ENCODE measurements at regions not wholly inside any gene's neighbourhood (a gene's known extent, or its start where the extent isn't known, plus 50 kb on each side); places are given as distances from the start of the nearest gene placed in this dataset.

- no peak for DNase-seq
Observed at GRCh38 chr3:963255-963654, 129.6 kb upstream of the CNTN6 start.

- no peak for DNase-seq
Observed at GRCh38 chr3:963755-964154, 129.1 kb upstream of the CNTN6 start.

GRCh38 chr3:965826-966225 is 127.0 kb upstream of the CNTN6 start:
- DNase-seq, result no peak

- DNase-seq, result no peak
Observed at GRCh38 chr3:966341-966740, 126.5 kb upstream of the CNTN6 start.

- no peak for DNase-seq
Observed at GRCh38 chr3:973340-973739, 119.5 kb upstream of the CNTN6 start.

- DNase-seq, result no peak
Observed at GRCh38 chr3:976006-976405, 116.8 kb upstream of the CNTN6 start.

GRCh38 chr3:981156-981555 is 111.7 kb upstream of the CNTN6 start:
- DNase-seq, result no peak

- no peak for DNase-seq
Observed at GRCh38 chr3:988785-989184, 104.0 kb upstream of the CNTN6 start.

GRCh38 chr3:992871-993270 is 100.0 kb upstream of the CNTN6 start:
- no peak for DNase-seq

GRCh38 chr3:1002010-1002409 is 90.8 kb upstream of the CNTN6 start:
- DNase-seq, result no peak

- no peak for DNase-seq
Observed at GRCh38 chr3:1007866-1008265, 85.0 kb upstream of the CNTN6 start.

- no peak for DNase-seq
Observed at GRCh38 chr3:1010228-1010627, 82.6 kb upstream of the CNTN6 start.

- no peak for DNase-seq
Observed at GRCh38 chr3:1015826-1016225, 77.0 kb upstream of the CNTN6 start.

- no peak for DNase-seq
Observed at GRCh38 chr3:1017870-1018269, 75.0 kb upstream of the CNTN6 start.

GRCh38 chr3:1019157-1019556 is 73.7 kb upstream of the CNTN6 start:
- no peak for DNase-seq

GRCh38 chr3:1026395-1026794 is 66.4 kb upstream of the CNTN6 start:
- DNase-seq, result no peak

GRCh38 chr3:1036207-1036826 is 56.5 kb upstream of the CNTN6 start:
- DNase-seq, result no peak

GRCh38 chr3:1037631-1038030 is 55.2 kb upstream of the CNTN6 start:
- no peak for DNase-seq
